H9 (cell line): ENCODE measurements at regions not wholly inside any gene's neighbourhood (a gene's known extent, or its start where the extent isn't known, plus 50 kb on each side); places are given as distances from the start of the nearest gene placed in this dataset.

Experiments used
- DNase-seq: peaks from one replicate; pipeline ENCODE4 v3.0.0-alpha.2; 2017
- H2AFZ ChIP-seq: one replicate; pipeline ENCODE4 v1.6.1; 2013; ENCODE audit warnings: mild to moderate bottlenecking, low read length, control low read depth, moderate library complexity
- H2AK5ac ChIP-seq: 2 replicates; pipeline ENCODE4 v1.6.1; 2013; ENCODE audit warnings: low read length, control low read depth, mixed read lengths; ENCODE audit not compliant: insufficient read length
- H2BK120ac ChIP-seq: one replicate; pipeline ENCODE4 v1.6.1; 2013; ENCODE audit warnings: low read depth, mild to moderate bottlenecking, low read length, control low read depth, inconsistent platforms; ENCODE audit not compliant: poor library complexity, severe bottlenecking
- H2BK12ac ChIP-seq: 2 replicates; pipeline ENCODE4 v1.6.1; 2013; ENCODE audit warnings: low read length, control low read depth, mixed read lengths, low read depth; ENCODE audit not compliant: insufficient read length
- H2BK15ac ChIP-seq: 2 replicates; pipeline ENCODE4 v1.6.1; 2013; ENCODE audit warnings: low read depth, low read length, control low read depth
- H2BK20ac ChIP-seq: one replicate; pipeline ENCODE4 v1.6.1; 2013; ENCODE audit warnings: low read depth, mild to moderate bottlenecking, low read length, control low read depth, inconsistent platforms; ENCODE audit not compliant: poor library complexity, severe bottlenecking
- H2BK5ac ChIP-seq: 2 replicates; pipeline ENCODE4 v1.6.1; 2013; ENCODE audit warnings: low read length, control low read depth, mixed read lengths; ENCODE audit not compliant: insufficient read length
- H3K14ac ChIP-seq: 2 replicates; pipeline ENCODE4 v1.6.1; 2013; ENCODE audit warnings: low read length, control low read depth; ENCODE audit not compliant: insufficient read depth
- H3K18ac ChIP-seq: 2 replicates; pipeline ENCODE4 v1.6.1; 2013; ENCODE audit warnings: low read depth, mild to moderate bottlenecking, mixed read lengths, low read length, control low read depth; ENCODE audit not compliant: insufficient read length
- H3K23ac ChIP-seq: 2 replicates; pipeline ENCODE4 v1.6.1; 2013; ENCODE audit warnings: low read length, control low read depth, mixed read lengths, low read depth; ENCODE audit not compliant: insufficient read length
- H3K23me2 ChIP-seq: 2 replicates; pipeline ENCODE4 v1.6.1; 2013; ENCODE audit warnings: low read depth, mild to moderate bottlenecking, mixed read lengths, low read length, control low read depth; ENCODE audit not compliant: insufficient read length, poor library complexity, severe bottlenecking
- H3K27ac ChIP-seq: 2 replicates; pipeline ENCODE4 v1.5.1; 2013; ENCODE audit warnings: low read length, control low read depth, mixed read lengths, low read depth; ENCODE audit not compliant: insufficient read length
- H3K27me3 ChIP-seq: 2 replicates; pipeline ENCODE4 v1.6.1; 2013; ENCODE audit warnings: low read length, control low read depth, inconsistent platforms; ENCODE audit not compliant: insufficient read depth
- H3K4ac ChIP-seq: 2 replicates; pipeline ENCODE4 v1.6.1; 2013; ENCODE audit warnings: low read depth, mild to moderate bottlenecking, control low read depth, inconsistent platforms, low read length, moderate library complexity
- H3K4me1 ChIP-seq: 2 replicates; pipeline ENCODE4 v1.6.1; 2013; ENCODE audit warnings: low read length, control low read depth, inconsistent platforms; ENCODE audit not compliant: insufficient read depth
- H3K4me2 ChIP-seq: 2 replicates; pipeline ENCODE4 v1.6.1; 2013; ENCODE audit warnings: low read length, control low read depth, mixed read lengths; ENCODE audit not compliant: insufficient read length, insufficient read depth
- H3K56ac ChIP-seq: 2 replicates; pipeline ENCODE4 v1.6.1; 2013; ENCODE audit warnings: low read depth, mild to moderate bottlenecking, mixed read lengths, low read length, control low read depth; ENCODE audit not compliant: insufficient read length
- H3K79me1 ChIP-seq: 2 replicates; pipeline ENCODE4 v1.6.1; 2013; ENCODE audit warnings: low read depth, mild to moderate bottlenecking, moderate library complexity, low read length, control low read depth, inconsistent platforms; ENCODE audit not compliant: insufficient read depth, poor library complexity, severe bottlenecking
- H3K79me2 ChIP-seq: 2 replicates; pipeline ENCODE4 v1.6.1; 2013; ENCODE audit warnings: low read length, control low read depth, inconsistent platforms; ENCODE audit not compliant: insufficient read depth
- H3K9ac ChIP-seq: 2 replicates; pipeline ENCODE4 v1.6.1; 2013; ENCODE audit warnings: low read length, control low read depth, mixed read lengths; ENCODE audit not compliant: insufficient read length; ENCODE audit errors: extremely low read depth
- H3K9me3 ChIP-seq: one replicate; pipeline ENCODE4 v1.6.1; 2013; ENCODE audit warnings: low read depth, low read length, inconsistent platforms; ENCODE audit not compliant: control insufficient read depth
- H3T11ph ChIP-seq: one replicate; pipeline ENCODE4 v1.6.1; 2013; ENCODE audit warnings: mild to moderate bottlenecking, low read length, control low read depth, inconsistent platforms
- H4K20me1 ChIP-seq: one replicate; pipeline ENCODE4 v1.6.1; 2013; ENCODE audit not compliant: control insufficient read depth, insufficient read length, insufficient read depth
- H4K5ac ChIP-seq: 2 replicates; pipeline ENCODE4 v1.6.1; 2013; ENCODE audit warnings: low read depth, mild to moderate bottlenecking, mixed read lengths, low read length, control low read depth; ENCODE audit not compliant: insufficient read length
- H4K8ac ChIP-seq: replicated peaks from 2 replicates; pipeline ENCODE4 v1.6.1; 2013; ENCODE audit warnings: low read length, control low read depth, mixed read lengths, low read depth; ENCODE audit not compliant: insufficient read length
- H4K91ac ChIP-seq: 2 replicates; pipeline ENCODE4 v1.6.1; 2013; ENCODE audit warnings: low read depth, mild to moderate bottlenecking, moderate library complexity, mixed read lengths, low read length, control low read depth; ENCODE audit not compliant: insufficient read length
- H3K27ac Mint-ChIP-seq, 3 experiments: 2 replicates in 2 of 3; 3 replicates in 1 of 3; pipeline ENCODE4 v1.8.0; 2020 to 2021; ENCODE audit warnings: mixed read lengths in 3 of 3, mild to moderate bottlenecking in 1 of 3, moderate library complexity in 1 of 3
- H3K27me3 Mint-ChIP-seq: 2 replicates; pipeline ENCODE4 v1.8.0; 2021; ENCODE audit warnings: low read depth, mild to moderate bottlenecking, moderate library complexity, mixed read lengths
- H3K36me3 Mint-ChIP-seq, 3 experiments: 2 replicates in 2 of 3; 3 replicates in 1 of 3; pipeline ENCODE4 v1.8.0; 2020 to 2021; ENCODE audit warnings: low read depth in 3 of 3, mixed read lengths in 3 of 3; ENCODE audit not compliant: insufficient read depth in 1 of 3
- H3K4me1 Mint-ChIP-seq, 2 experiments: 2 replicates each; pipeline ENCODE4 v1.8.0; 2020; ENCODE audit warnings: mixed read lengths in 2 of 2
- H3K4me3 Mint-ChIP-seq, 2 experiments: 2 replicates in 1 of 2; 3 replicates in 1 of 2; pipeline ENCODE4 v1.8.0; 2020 to 2021; ENCODE audit warnings: mild to moderate bottlenecking in 2 of 2, mixed read lengths in 2 of 2, moderate library complexity in 1 of 2
- H3K9me3 Mint-ChIP-seq, 2 experiments: 2 replicates in 1 of 2; 3 replicates in 1 of 2; pipeline ENCODE4 v1.8.0; 2020; ENCODE audit warnings: mild to moderate bottlenecking in 2 of 2, mixed read lengths in 2 of 2, moderate library complexity in 1 of 2
- CTCF ChIP-seq: fragments of 200-600 bp; sonication (generic); conservative IDR thresholded peaks from 3 replicates; pipeline ENCODE4 v1.8.0; 2021; ENCODE audit warnings: antibody characterized with exemption, mild to moderate bottlenecking
- WGBS: extraction: QIAGEN DNeasy Blood & Tissue Kit; methylation state at CpG from one replicate; pipeline ENCODE4 v1.1.7; 2013; ENCODE audit warnings: missing lambda C conversion rate, low lambda C conversion rate, mixed read lengths; ENCODE audit not compliant: insufficient read length; ENCODE audit errors: extremely low coverage; 5-methylcytosine and 5-hydroxymethylcytosine counted together

GRCh38 chr6:67506352-67506751 lies 1128.7 kb upstream of the ADGRB3 start:
- Histone ChIP-seq H3K56ac (no peak overlapping the region), H3K23me2 (no peaks in the 10 kb centered on the region), H4K5ac (no peak overlapping the region), H2AFZ (no peak overlapping the region), H3K79me2 (no peaks in the 10 kb centered on the region), H2BK5ac (no peak overlapping the region), H4K8ac (no peak overlapping the region), H2BK120ac (no peak overlapping the region), H4K20me1 (no peaks in the 10 kb centered on the region), H3K18ac (no peak overlapping the region), H2BK12ac (no peak overlapping the region), H3K4me1 (no peaks in the 10 kb centered on the region), H3K23ac (no peak overlapping the region), H3K9ac (no peak overlapping the region), H3K14ac (no peak overlapping the region), H3K9me3 (peaks cover 6% of the 10 kb centered on the region), H3K4me2 (no peak overlapping the region), H3K79me1 (no peaks in the 10 kb centered on the region), H3K27me3 (no peaks in the 10 kb centered on the region), H3K27ac (no peak overlapping the region), H4K91ac (no peak overlapping the region), H2AK5ac (no peak overlapping the region), H3K4ac (no peak overlapping the region), H2BK15ac (no peak overlapping the region), H3T11ph (no peak overlapping the region), H2BK20ac (no peak overlapping the region)
- H3K36me3 Mint-ChIP-seq, result peaks cover 7 to 10% (median 10%) of the 10 kb centered on the region in 3 experiments
- no peak for TF ChIP-seq CTCF
- H3K27me3 Mint-ChIP-seq, result no peaks in the 10 kb centered on the region
- no peak for DNase-seq
- H3K9me3 Mint-ChIP-seq, result peaks cover 17 to 26% of the 10 kb centered on the region in 2 experiments
- no peak overlapping the region for H3K4me3 Mint-ChIP-seq
- WGBS, result no CpG with 5 or more reads among the region's 2 CpGs
- H3K27ac Mint-ChIP-seq, result no peak overlapping the region
- peaks cover 7 to 10% of the 10 kb centered on the region in 2 experiments for H3K4me1 Mint-ChIP-seq
